NT2/D1 (cell line): ENCODE measurements at regions not wholly inside any gene's neighbourhood (a gene's known extent, or its start where the extent isn't known, plus 50 kb on each side); places are given as distances from the start of the nearest gene placed in this dataset.

Experiments used
- DNase-seq: peaks from one replicate; pipeline ENCODE4 v3.0.0-alpha.2; 2011; ENCODE audit warnings: low read depth, low spot score
- H3K27me3 ChIP-seq: 2 replicates; pipeline ENCODE4 v1.6.0; 2011; ENCODE audit warnings: mild to moderate bottlenecking; ENCODE audit not compliant: insufficient read length, insufficient read depth
- H3K36me3 ChIP-seq: 2 replicates; pipeline ENCODE4 v1.6.1; 2011; ENCODE audit warnings: mild to moderate bottlenecking, low read length, mixed read lengths; ENCODE audit not compliant: insufficient read depth, insufficient read length
- H3K4me1 ChIP-seq: 2 replicates; pipeline ENCODE4 v1.5.1; 2011; ENCODE audit not compliant: insufficient read depth, insufficient read length
- H3K4me3 ChIP-seq: 2 replicates; pipeline ENCODE4 v1.5.1; 2011; ENCODE audit warnings: low read depth; ENCODE audit not compliant: insufficient read length
- H3K9ac ChIP-seq: 2 replicates; pipeline ENCODE4 v1.6.0; 2011; ENCODE audit warnings: low read depth; ENCODE audit not compliant: insufficient read length
- H3K9me3 ChIP-seq: 2 replicates; pipeline ENCODE4 v1.5.1; 2011; ENCODE audit warnings: mild to moderate bottlenecking, low read length; ENCODE audit not compliant: insufficient read depth
- SUZ12 ChIP-seq: IDR thresholded peaks from 2 replicates; pipeline ENCODE4 v1.6.1; 2011; ENCODE audit not compliant: insufficient read length, insufficient read depth; ENCODE audit errors: extremely low read depth
- YY1 ChIP-seq: IDR thresholded peaks from 2 replicates; pipeline ENCODE4 v1.6.1; 2011; ENCODE audit not compliant: insufficient read length, insufficient read depth
- ZNF274 ChIP-seq: IDR thresholded peaks from 2 replicates; pipeline ENCODE4 v1.6.1; 2011; ENCODE audit warnings: mild to moderate bottlenecking, low read depth, low read length

- Histone ChIP-seq H3K4me1 (no peaks in the 10 kb centered on the region), H3K36me3 (no peaks in the 10 kb centered on the region), H3K4me3 (no peak overlapping the region), H3K9me3 (peaks cover 10% of the 10 kb centered on the region; the same call in 1 of the 2 replicates), H3K27me3 (no peaks in the 10 kb centered on the region), H3K9ac (no peak overlapping the region)
- TF ChIP-seq ZNF274 (no peak), SUZ12 (no peak), YY1 (no peak)
- DNase-seq: no peak
Measured at GRCh38 chr13:21957833-21958232, 287.0 kb downstream of the FGF9 start.

- Histone ChIP-seq H3K4me1 (no peaks in the 10 kb centered on the region), H3K9me3 (peaks cover 1% of the 10 kb centered on the region; the same call in 1 of the 2 replicates), H3K9ac (no peak overlapping the region), H3K27me3 (no peaks in the 10 kb centered on the region), H3K36me3 (no peaks in the 10 kb centered on the region), H3K4me3 (no peak overlapping the region)
- no peak for DNase-seq
- no peak for TF ChIP-seq SUZ12
- TF ChIP-seq ZNF274: no peak
- no peak for TF ChIP-seq YY1
Measured at GRCh38 chr13:21960108-21960507, 289.2 kb downstream of the FGF9 start.

GRCh38 chr13:21964686-21965085 lies 293.8 kb downstream of the FGF9 start:
- H3K36me3 ChIP-seq: no peaks in the 10 kb centered on the region
- no peaks in the 10 kb centered on the region for H3K9me3 ChIP-seq
- no peak for DNase-seq
- TF ChIP-seq ZNF274 (no peak), SUZ12 (no peak), YY1 (no peak)
- H3K4me1 ChIP-seq: no peaks in the 10 kb centered on the region
- no peak overlapping the region for H3K9ac ChIP-seq
- H3K4me3 ChIP-seq: no peak overlapping the region
- H3K27me3 ChIP-seq: no peaks in the 10 kb centered on the region

GRCh38 chr13:21965095-21965494 lies 294.2 kb downstream of the FGF9 start:
- Histone ChIP-seq H3K9me3 (no peaks in the 10 kb centered on the region), H3K36me3 (no peaks in the 10 kb centered on the region), H3K4me3 (no peak overlapping the region), H3K27me3 (no peaks in the 10 kb centered on the region), H3K4me1 (no peaks in the 10 kb centered on the region), H3K9ac (no peak overlapping the region)
- DNase-seq: no peak
- TF ChIP-seq YY1 (no peak), ZNF274 (no peak), SUZ12 (no peak)

GRCh38 chr13:21966014-21966413 lies 295.1 kb downstream of the FGF9 start:
- no peak for DNase-seq
- Histone ChIP-seq H3K4me1 (no peaks in the 10 kb centered on the region), H3K4me3 (no peak overlapping the region), H3K9ac (no peak overlapping the region), H3K9me3 (no peaks in the 10 kb centered on the region), H3K27me3 (no peaks in the 10 kb centered on the region), H3K36me3 (no peaks in the 10 kb centered on the region)
- TF ChIP-seq SUZ12 (no peak), ZNF274 (no peak), YY1 (no peak)

- Histone ChIP-seq H3K27me3 (no peaks in the 10 kb centered on the region), H3K4me1 (no peaks in the 10 kb centered on the region), H3K36me3 (no peaks in the 10 kb centered on the region), H3K4me3 (no peak overlapping the region), H3K9ac (no peak overlapping the region), H3K9me3 (no peaks in the 10 kb centered on the region)
- no peak for TF ChIP-seq YY1
- no peak for TF ChIP-seq ZNF274
- TF ChIP-seq SUZ12: no peak
- DNase-seq: peak; percentile 5
Measured at GRCh38 chr13:21967871-21968270, 297.0 kb downstream of the FGF9 start.

- H3K27me3 ChIP-seq: no peaks in the 10 kb centered on the region
- no peaks in the 10 kb centered on the region for H3K9me3 ChIP-seq
- H3K36me3 ChIP-seq: no peaks in the 10 kb centered on the region
- H3K4me3 ChIP-seq: no peak overlapping the region
- H3K9ac ChIP-seq: no peak overlapping the region
- TF ChIP-seq ZNF274 (no peak), SUZ12 (no peak), YY1 (no peak)
- H3K4me1 ChIP-seq: no peaks in the 10 kb centered on the region
- DNase-seq: no peak
Measured at GRCh38 chr13:21970172-21970571, 299.3 kb downstream of the FGF9 start.
